ENCODE measurements at regions not wholly inside any gene's neighbourhood (a gene's known extent, or its start where the extent isn't known, plus 50 kb on each side); places are given as distances from the start of the nearest gene placed in this dataset.

- H3K36me3 ChIP-seq (ENCODE audit: control insufficient read depth, insufficient read depth, low read length) = no peaks in the 10 kb centered on the region
- no peak overlapping the region for H3K27ac ChIP-seq (ENCODE audit: insufficient read depth, low read length)
- no peaks in the 10 kb centered on the region for H3K79me2 ChIP-seq (ENCODE audit: control insufficient read depth, insufficient read depth, low read length)
- no peaks in the 10 kb centered on the region for H3K9me3 ChIP-seq (ENCODE audit: control insufficient read depth, insufficient read depth, low read depth, low read length)
- DNase-seq (ENCODE audit: low read depth in 2 of 2) = no peak
- no peak overlapping the region for H3K4me3 ChIP-seq (replicated peaks in 1 of 4; ENCODE audit: control extremely low read depth in 1 of 4, insufficient read depth in 1 of 4, low read depth in 3 of 4, low read length in 4 of 4)
- no peak overlapping the region for H3K4me2 ChIP-seq (ENCODE audit: extremely low read depth, insufficient read depth, low read length)
- H3K9ac ChIP-seq (ENCODE audit: insufficient read depth, low read length) = no peak overlapping the region
- no peaks in the 10 kb centered on the region for H3K4me1 ChIP-seq (ENCODE audit: control insufficient read depth, extremely low read depth, insufficient read depth, low read length)
- no peaks in the 10 kb centered on the region for H4K20me1 ChIP-seq (ENCODE audit: control insufficient read depth, extremely low read depth, insufficient read depth, low read length)
- TF ChIP-seq EZH2 (IDR thresholded peaks at IDR 0.05; ENCODE audit: low read length, missing control alignments) (no peak), CTCF (conservative IDR thresholded peaks at IDR 0.05 in 1 of 2, IDR thresholded peaks at IDR 0.05 in 1 of 2; ENCODE audit: low read depth in 1 of 2, low read length in 2 of 2) (no peak)
- H3K27me3 ChIP-seq (ENCODE audit: control insufficient read depth, insufficient read depth, low read length) = no peaks in the 10 kb centered on the region
- no peak overlapping the region for H2AFZ ChIP-seq (ENCODE audit: low read length)
Observed at GRCh38 chr18:26696786-26697185, 148.4 kb upstream of the KCTD1 start.

- H3K4me3 ChIP-seq (replicated peaks in 1 of 4; ENCODE audit: control extremely low read depth in 1 of 4, insufficient read depth in 1 of 4, low read depth in 3 of 4, low read length in 4 of 4) = no peak overlapping the region
- no peak overlapping the region for H3K9ac ChIP-seq (ENCODE audit: insufficient read depth, low read length)
- no peak overlapping the region for H2AFZ ChIP-seq (ENCODE audit: low read length)
- H3K79me2 ChIP-seq (ENCODE audit: control insufficient read depth, insufficient read depth, low read length) = no peaks in the 10 kb centered on the region
- H3K9me3 ChIP-seq (ENCODE audit: control insufficient read depth, insufficient read depth, low read depth, low read length) = no peaks in the 10 kb centered on the region
- no peak for TF ChIP-seq CTCF (conservative IDR thresholded peaks at IDR 0.05 in 1 of 2, IDR thresholded peaks at IDR 0.05 in 1 of 2; ENCODE audit: low read depth in 1 of 2, low read length in 2 of 2)
- no peak for TF ChIP-seq EZH2 (IDR thresholded peaks at IDR 0.05; ENCODE audit: low read length, missing control alignments)
- no peaks in the 10 kb centered on the region for H4K20me1 ChIP-seq (ENCODE audit: control insufficient read depth, extremely low read depth, insufficient read depth, low read length)
- no peaks in the 10 kb centered on the region for H3K27me3 ChIP-seq (ENCODE audit: control insufficient read depth, insufficient read depth, low read length)
- no peaks in the 10 kb centered on the region for H3K4me1 ChIP-seq (ENCODE audit: control insufficient read depth, extremely low read depth, insufficient read depth, low read length)
- no peak overlapping the region for H3K4me2 ChIP-seq (ENCODE audit: extremely low read depth, insufficient read depth, low read length)
- no peak overlapping the region for H3K27ac ChIP-seq (ENCODE audit: insufficient read depth, low read length)
- H3K36me3 ChIP-seq (ENCODE audit: control insufficient read depth, insufficient read depth, low read length) = no peaks in the 10 kb centered on the region
- no peak for DNase-seq (ENCODE audit: low read depth in 2 of 2)
Observed at GRCh38 chr18:26696308-26696707, 148.0 kb upstream of the KCTD1 start.

- no peak overlapping the region for H3K4me3 ChIP-seq (replicated peaks in 1 of 4; ENCODE audit: control extremely low read depth in 1 of 4, insufficient read depth in 1 of 4, low read depth in 3 of 4, low read length in 4 of 4)
- DNase-seq (ENCODE audit: low read depth in 2 of 2) = no peak
- H3K79me2 ChIP-seq (ENCODE audit: control insufficient read depth, insufficient read depth, low read length) = no peaks in the 10 kb centered on the region
- H3K4me1 ChIP-seq (ENCODE audit: control insufficient read depth, extremely low read depth, insufficient read depth, low read length) = no peaks in the 10 kb centered on the region
- H3K27ac ChIP-seq (ENCODE audit: insufficient read depth, low read length) = no peak overlapping the region
- TF ChIP-seq EZH2 (IDR thresholded peaks at IDR 0.05; ENCODE audit: low read length, missing control alignments) (no peak), CTCF (conservative IDR thresholded peaks at IDR 0.05 in 1 of 2, IDR thresholded peaks at IDR 0.05 in 1 of 2; ENCODE audit: low read depth in 1 of 2, low read length in 2 of 2) (no peak)
- H3K4me2 ChIP-seq (ENCODE audit: extremely low read depth, insufficient read depth, low read length) = no peak overlapping the region
- no peaks in the 10 kb centered on the region for H3K27me3 ChIP-seq (ENCODE audit: control insufficient read depth, insufficient read depth, low read length)
- no peak overlapping the region for H3K9ac ChIP-seq (ENCODE audit: insufficient read depth, low read length)
- no peak overlapping the region for H2AFZ ChIP-seq (ENCODE audit: low read length)
- H3K36me3 ChIP-seq (ENCODE audit: control insufficient read depth, insufficient read depth, low read length) = no peaks in the 10 kb centered on the region
- H4K20me1 ChIP-seq (ENCODE audit: control insufficient read depth, extremely low read depth, insufficient read depth, low read length) = no peaks in the 10 kb centered on the region
- no peaks in the 10 kb centered on the region for H3K9me3 ChIP-seq (ENCODE audit: control insufficient read depth, insufficient read depth, low read depth, low read length)
Observed at GRCh38 chr18:26689226-26689879, 141.0 kb upstream of the KCTD1 start.

All from fibroblast of lung (primary cell).